Hepatocyte (in vitro differentiated cells): ENCODE measurements at regions not wholly inside any gene's neighbourhood (a gene's known extent, or its start where the extent isn't known, plus 50 kb on each side); places are given as distances from the start of the nearest gene placed in this dataset.

Source experiments
- DNase-seq: peaks from one replicate; pipeline ENCODE4 v3.0.0-alpha.2; 2016; ENCODE audit warnings: low spot score
- H2AFZ ChIP-seq: fragments of 200-600 bp; sonication (generic); 2 replicates; pipeline ENCODE4 v1.6.0; 2016; ENCODE audit warnings: antibody characterized with exemption, mild to moderate bottlenecking
- H3K27ac ChIP-seq: fragments of 200-600 bp; sonication (generic); 2 replicates; pipeline ENCODE4 v1.5.1; 2016; ENCODE audit warnings: mild to moderate bottlenecking
- H3K27me3 ChIP-seq: fragments of 200-600 bp; sonication (generic); 2 replicates; pipeline ENCODE4 v1.6.1; 2016
- H3K36me3 ChIP-seq: fragments of 200-600 bp; sonication (generic); replicated peaks from 2 replicates; pipeline ENCODE4 v1.5.1; 2016; ENCODE audit warnings: low read depth; ENCODE audit not compliant: insufficient read depth
- H3K4me1 ChIP-seq: fragments of 200-600 bp; sonication (generic); 2 replicates; pipeline ENCODE4 v1.5.1; 2016; ENCODE audit warnings: mild to moderate bottlenecking, moderate library complexity; ENCODE audit not compliant: insufficient read depth
- H3K4me2 ChIP-seq: fragments of 200-600 bp; sonication (generic); 2 replicates; pipeline ENCODE4 v1.6.0; 2016
- H3K4me3 ChIP-seq: fragments of 200-600 bp; sonication (generic); 2 replicates; pipeline ENCODE4 v1.5.1; 2016; ENCODE audit warnings: mild to moderate bottlenecking
- H3K79me2 ChIP-seq: fragments of 200-600 bp; sonication (generic); 2 replicates; pipeline ENCODE4 v1.6.0; 2017; ENCODE audit warnings: mild to moderate bottlenecking
- H3K9me2 ChIP-seq: fragments of 200-600 bp; sonication (generic); replicated peaks from 2 replicates; pipeline ENCODE4 v1.6.0; 2017; ENCODE audit warnings: mild to moderate bottlenecking; ENCODE audit not compliant: insufficient read depth
- H3K9me3 ChIP-seq: fragments of 200-600 bp; sonication (generic); 2 replicates; pipeline ENCODE4 v1.5.1; 2016; ENCODE audit warnings: low read depth, mild to moderate bottlenecking
- H4K20me1 ChIP-seq: fragments of 200-600 bp; sonication (generic); 2 replicates; pipeline ENCODE4 v1.6.0; 2016; ENCODE audit warnings: mild to moderate bottlenecking; ENCODE audit not compliant: insufficient read depth, poor library complexity, severe bottlenecking
- EZH2 ChIP-seq: fragments of 200-600 bp; sonication (generic); IDR thresholded peaks from 2 replicates; pipeline ENCODE4 v1.6.1; 2016; ENCODE audit warnings: antibody characterized with exemption, mild to moderate bottlenecking, borderline replicate concordance
- EZH2phosphoT487 ChIP-seq: fragments of 200-600 bp; sonication (generic); IDR thresholded peaks from one replicate; pipeline ENCODE4 v1.6.1; 2018; ENCODE audit warnings: antibody characterized with exemption, mild to moderate bottlenecking, low read depth, moderate library complexity; ENCODE audit not compliant: unreplicated experiment, severe bottlenecking
- WGBS: methylation state at CpG from one replicate; pipeline ENCODE4 v1.1.6; 2016; ENCODE audit warnings: low lambda C conversion rate; ENCODE audit errors: missing lambda C conversion rate; 5-methylcytosine and 5-hydroxymethylcytosine counted together
- TF ChIP-seq, protein P1 (sequence below): fragments of 200-600 bp; sonication (generic); IDR thresholded peaks from 2 replicates; pipeline ENCODE4 v1.5.1; 2016; ENCODE audit warnings: antibody characterized with exemption, mild to moderate bottlenecking; ENCODE audit not compliant: poor library complexity

- H4K20me1 ChIP-seq: no peaks in the 10 kb centered on the region
- no peaks in the 10 kb centered on the region for H3K9me2 ChIP-seq
- no peaks in the 10 kb centered on the region for H3K4me1 ChIP-seq
- H3K9me3 ChIP-seq: no peaks in the 10 kb centered on the region
- H3K27ac ChIP-seq: no peak overlapping the region
- no peak for DNase-seq
- H3K36me3 ChIP-seq: no peaks in the 10 kb centered on the region
- no peak overlapping the region for H3K4me2 ChIP-seq
- no peaks in the 10 kb centered on the region for H3K27me3 ChIP-seq
- TF ChIP-seq EZH2 (no peak), EZH2phosphoT487 (no peak)
- TF ChIP-seq, protein P1, sequence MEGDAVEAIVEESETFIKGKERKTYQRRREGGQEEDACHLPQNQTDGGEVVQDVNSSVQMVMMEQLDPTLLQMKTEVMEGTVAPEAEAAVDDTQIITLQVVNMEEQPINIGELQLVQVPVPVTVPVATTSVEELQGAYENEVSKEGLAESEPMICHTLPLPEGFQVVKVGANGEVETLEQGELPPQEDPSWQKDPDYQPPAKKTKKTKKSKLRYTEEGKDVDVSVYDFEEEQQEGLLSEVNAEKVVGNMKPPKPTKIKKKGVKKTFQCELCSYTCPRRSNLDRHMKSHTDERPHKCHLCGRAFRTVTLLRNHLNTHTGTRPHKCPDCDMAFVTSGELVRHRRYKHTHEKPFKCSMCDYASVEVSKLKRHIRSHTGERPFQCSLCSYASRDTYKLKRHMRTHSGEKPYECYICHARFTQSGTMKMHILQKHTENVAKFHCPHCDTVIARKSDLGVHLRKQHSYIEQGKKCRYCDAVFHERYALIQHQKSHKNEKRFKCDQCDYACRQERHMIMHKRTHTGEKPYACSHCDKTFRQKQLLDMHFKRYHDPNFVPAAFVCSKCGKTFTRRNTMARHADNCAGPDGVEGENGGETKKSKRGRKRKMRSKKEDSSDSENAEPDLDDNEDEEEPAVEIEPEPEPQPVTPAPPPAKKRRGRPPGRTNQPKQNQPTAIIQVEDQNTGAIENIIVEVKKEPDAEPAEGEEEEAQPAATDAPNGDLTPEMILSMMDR: no peak
- no peak overlapping the region for H2AFZ ChIP-seq
- H3K4me3 ChIP-seq: no peak overlapping the region
- 67% methylated on average over 3 of the region's 3 CpGs for WGBS
- no peaks in the 10 kb centered on the region for H3K79me2 ChIP-seq
These were observed 122.4 kb upstream of the KIAA1217 start for GRCh38 chr10:24086296-24087086.

DNA sequence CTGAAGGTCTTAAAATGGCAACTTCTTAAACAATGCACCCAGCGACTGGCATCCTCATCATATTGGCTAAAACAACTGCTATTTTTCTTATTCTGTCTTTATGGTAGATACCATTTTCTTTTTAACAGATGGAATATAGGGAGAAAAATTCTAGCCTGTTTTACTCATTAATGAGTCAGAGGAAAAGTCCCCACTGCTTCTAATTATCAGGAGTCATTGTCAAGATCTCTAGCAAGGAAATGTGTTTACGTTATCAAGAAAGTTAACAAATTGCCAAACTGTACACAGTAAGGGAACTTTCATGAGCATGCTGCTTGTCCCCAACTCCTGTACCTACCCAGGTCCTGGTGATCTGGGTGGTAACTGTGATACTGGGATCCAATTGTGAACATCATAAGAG, 117.7 kb upstream of the KIAA1217 start:
- TF ChIP-seq, protein P1: no peak
- TF ChIP-seq EZH2 (no peak), EZH2phosphoT487 (no peak)
- Histone ChIP-seq H3K27ac (no peak overlapping the region), H3K9me2 (no peaks in the 10 kb centered on the region), H2AFZ (no peak overlapping the region), H3K4me1 (no peaks in the 10 kb centered on the region), H4K20me1 (no peaks in the 10 kb centered on the region), H3K36me3 (no peaks in the 10 kb centered on the region), H3K79me2 (no peaks in the 10 kb centered on the region), H3K27me3 (no peaks in the 10 kb centered on the region), H3K4me2 (no peak overlapping the region), H3K4me3 (no peak overlapping the region), H3K9me3 (no peaks in the 10 kb centered on the region)
- WGBS: 76% methylated on average over 2 of the region's 2 CpGs
- no peak for DNase-seq

- Histone ChIP-seq H3K27me3 (no peaks in the 10 kb centered on the region), H3K27ac (no peak overlapping the region), H3K36me3 (no peaks in the 10 kb centered on the region), H3K9me3 (no peaks in the 10 kb centered on the region), H3K9me2 (no peaks in the 10 kb centered on the region), H4K20me1 (no peaks in the 10 kb centered on the region), H2AFZ (no peak overlapping the region), H3K79me2 (no peaks in the 10 kb centered on the region), H3K4me1 (no peaks in the 10 kb centered on the region), H3K4me2 (no peak overlapping the region), H3K4me3 (no peak overlapping the region)
- DNase-seq: no peak
- TF ChIP-seq EZH2phosphoT487: no peak
- no peak for TF ChIP-seq EZH2
- TF ChIP-seq, protein P1: no peak
- WGBS: 13% methylated on average over 1 of the region's 1 CpG
These were observed 112.7 kb upstream of the KIAA1217 start for GRCh38 chr10:24096281-24096680.

GRCh38 chr10:24097751-24098207, 111.2 kb upstream of the KIAA1217 start:
- DNase-seq: no peak
- 53% methylated on average over 7 of the region's 7 CpGs for WGBS
- Histone ChIP-seq H3K27ac (no peak overlapping the region), H3K9me3 (no peaks in the 10 kb centered on the region), H3K79me2 (no peaks in the 10 kb centered on the region), H4K20me1 (no peaks in the 10 kb centered on the region), H3K27me3 (no peaks in the 10 kb centered on the region), H3K4me3 (no peak overlapping the region), H3K36me3 (no peaks in the 10 kb centered on the region), H3K4me2 (no peak overlapping the region), H2AFZ (no peak overlapping the region), H3K9me2 (no peaks in the 10 kb centered on the region), H3K4me1 (no peaks in the 10 kb centered on the region)
- TF ChIP-seq, protein P1: no peak
- TF ChIP-seq EZH2phosphoT487: no peak
- no peak for TF ChIP-seq EZH2
